Neural cell (in vitro differentiated cells): ENCODE measurements at regions not wholly inside any gene's neighbourhood (a gene's known extent, or its start where the extent isn't known, plus 50 kb on each side); places are given as distances from the start of the nearest gene placed in this dataset.

Source experiments
- H2AFZ ChIP-seq: fragments of 200-600, 300-800 bp; sonication (generic), shearing (Covaris generic); 2 replicates; pipeline ENCODE4 v1.6.0; 2014; ENCODE audit warnings: low read depth, mild to moderate bottlenecking, antibody characterized with exemption, low read length, moderate library complexity
- H3F3A ChIP-seq: fragments of 200-600 bp; shearing (Covaris generic); 2 replicates; pipeline ENCODE4 v1.6.1; 2016; ENCODE audit warnings: mild to moderate bottlenecking, moderate library complexity, mixed read lengths, antibody characterized with exemption, low read length; ENCODE audit not compliant: insufficient read depth, poor library complexity, severe bottlenecking
- H3K27ac ChIP-seq: fragments of 200-600, 300-800 bp; sonication (generic), shearing (Covaris generic); 2 replicates; pipeline ENCODE4 v1.5.1; 2014; ENCODE audit warnings: mild to moderate bottlenecking, low read length, moderate library complexity
- H3K27me3 ChIP-seq: fragments of 300-800, 200-600 bp; sonication (generic), shearing (Covaris generic); 2 replicates; pipeline ENCODE4 v1.6.0; 2014; ENCODE audit warnings: mild to moderate bottlenecking, low read depth, low read length, moderate library complexity; ENCODE audit not compliant: insufficient read depth
- H3K36me3 ChIP-seq: fragments of 300-800, 200-600 bp; sonication (generic), shearing (Covaris generic); 2 replicates; pipeline ENCODE4 v1.5.1; 2014; ENCODE audit warnings: mild to moderate bottlenecking, antibody characterized with exemption, low read length, moderate library complexity; ENCODE audit not compliant: insufficient read depth
- H3K4me2 ChIP-seq: fragments of 300-800, 200-600 bp; sonication (generic), shearing (Covaris generic); 2 replicates; pipeline ENCODE4 v1.6.0; 2014; ENCODE audit warnings: mild to moderate bottlenecking, low read length
- H3K4me3 ChIP-seq: fragments of 300-800, 200-600 bp; sonication (generic), shearing (Covaris generic); 2 replicates; pipeline ENCODE4 v1.5.1; 2014; ENCODE audit warnings: mild to moderate bottlenecking, low read length, moderate library complexity
- H3K79me2 ChIP-seq: fragments of 200-600 bp; shearing (Covaris generic); replicated peaks from 2 replicates; pipeline ENCODE4 v1.6.0; 2014; ENCODE audit warnings: mild to moderate bottlenecking, low read length, moderate library complexity; ENCODE audit not compliant: insufficient read depth
- H3K9ac ChIP-seq: fragments of 300-800, 200-600 bp; sonication (generic), shearing (Covaris generic); 2 replicates; pipeline ENCODE4 v1.6.1; 2016; ENCODE audit warnings: mild to moderate bottlenecking, low read length, mixed read lengths
- H3K9me2 ChIP-seq: fragments of 200-600 bp; shearing (Covaris generic); 2 replicates; pipeline ENCODE4 v1.6.1; 2016; ENCODE audit warnings: mild to moderate bottlenecking, low read length, mixed read lengths; ENCODE audit not compliant: insufficient read depth
- H3K9me3 ChIP-seq: fragments of 200-600, 300-800 bp; sonication (generic), shearing (Covaris generic); 2 replicates; pipeline ENCODE4 v1.6.1; 2016; ENCODE audit warnings: mild to moderate bottlenecking, mixed run types, low read length, moderate library complexity, mixed read lengths
- H4K20me1 ChIP-seq: fragments of 200-600 bp; shearing (Covaris generic); 2 replicates; pipeline ENCODE4 v1.6.1; 2016; ENCODE audit warnings: mild to moderate bottlenecking, mixed run types; ENCODE audit not compliant: insufficient read depth
- CTCF ChIP-seq: fragments of 450-650 bp; IDR thresholded peaks from 2 replicates; pipeline ENCODE4 v1.5.1; 2014; ENCODE audit warnings: antibody characterized with exemption, mild to moderate bottlenecking, moderate library complexity; ENCODE audit not compliant: poor library complexity, severe bottlenecking
- EP300 ChIP-seq: fragments of 450-650 bp; conservative IDR thresholded peaks from 2 replicates; pipeline ENCODE4 v1.6.1; 2014; ENCODE audit warnings: antibody characterized with exemption, mild to moderate bottlenecking, moderate library complexity; ENCODE audit not compliant: poor library complexity, severe bottlenecking
- EZH2 ChIP-seq: fragments of 200-600, 300-800 bp; shearing (Covaris generic), sonication (generic); IDR thresholded peaks from 2 replicates; pipeline ENCODE4 v1.6.1; 2014; ENCODE audit warnings: antibody characterized with exemption, low read length, borderline replicate concordance, mild to moderate bottlenecking; ENCODE audit not compliant: insufficient read depth, poor library complexity, severe bottlenecking
- MXI1 ChIP-seq: fragments of 450-650 bp; conservative IDR thresholded peaks from 2 replicates; pipeline ENCODE4 v1.6.1; 2014; ENCODE audit warnings: antibody characterized with exemption, mild to moderate bottlenecking; ENCODE audit not compliant: poor library complexity, severe bottlenecking
- POLR2AphosphoS5 ChIP-seq: IDR thresholded peaks from 2 replicates; pipeline ENCODE4 v1.6.1; 2012
- RAD21 ChIP-seq: fragments of 450-650 bp; conservative IDR thresholded peaks from 2 replicates; pipeline ENCODE4 v1.6.1; 2014; ENCODE audit warnings: antibody characterized with exemption, mild to moderate bottlenecking, moderate library complexity
- SMC3 ChIP-seq: fragments of 450-650 bp; conservative IDR thresholded peaks from 2 replicates; pipeline ENCODE4 v1.6.1; 2014; ENCODE audit warnings: antibody characterized with exemption, mild to moderate bottlenecking, moderate library complexity; ENCODE audit not compliant: poor library complexity
- TAF1 ChIP-seq: IDR thresholded peaks from 2 replicates; pipeline ENCODE4 v1.6.1; 2012; ENCODE audit warnings: low read depth
- TF ChIP-seq, protein P1 (sequence below): IDR thresholded peaks from 2 replicates; pipeline ENCODE4 v1.6.1; 2012; ENCODE audit warnings: borderline replicate concordance

DNA sequence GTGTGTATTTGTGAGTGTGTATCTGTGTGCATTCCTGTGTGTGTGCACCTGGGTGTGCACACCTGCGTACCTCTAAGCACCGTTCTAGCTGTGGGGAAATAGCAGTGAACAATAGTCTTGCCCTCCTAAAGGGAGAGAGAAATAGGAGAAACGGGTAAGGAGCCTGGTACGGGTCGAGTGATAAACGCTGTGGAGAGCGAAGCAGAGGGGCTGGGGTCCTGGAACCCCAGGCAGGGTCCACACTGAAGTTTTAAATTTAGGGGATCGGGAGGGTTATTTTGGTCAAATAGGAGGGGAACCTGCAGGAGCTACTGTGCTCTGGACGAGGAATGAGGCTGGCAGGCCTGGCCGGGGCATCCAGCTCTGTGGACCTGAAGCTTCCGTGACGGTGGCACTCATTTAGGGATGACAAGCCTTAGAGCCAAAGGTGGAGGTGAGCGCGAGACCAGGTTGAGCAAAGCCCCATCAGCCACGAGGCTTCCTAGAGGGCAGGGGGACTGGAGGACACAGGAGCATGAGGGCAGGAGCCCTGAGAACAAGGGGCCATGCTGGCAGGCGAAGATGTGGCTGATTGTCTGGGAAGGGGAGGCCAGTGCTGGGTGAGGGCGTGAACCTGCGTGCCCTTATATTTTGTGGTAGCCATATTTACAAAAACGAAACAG, 188.0 kb downstream of the RTP5 start:
- H3K36me3 ChIP-seq, result no peaks in the 10 kb centered on the region
- H3K9me3 ChIP-seq, result peaks cover 5% of the 10 kb centered on the region
- H4K20me1 ChIP-seq, result no peaks in the 10 kb centered on the region
- H3F3A ChIP-seq, result no peaks in the 10 kb centered on the region
- H2AFZ ChIP-seq, result no peak overlapping the region
- no peak overlapping the region for H3K4me2 ChIP-seq
- no peak overlapping the region for H3K4me3 ChIP-seq
- no peaks in the 10 kb centered on the region for H3K79me2 ChIP-seq
- no peaks in the 10 kb centered on the region for H3K9me2 ChIP-seq
- H3K27ac ChIP-seq, result no peak overlapping the region
- H3K9ac ChIP-seq, result no peak overlapping the region
- TF ChIP-seq SMC3 (no peak), RAD21 (no peak), EP300 (no peak), CTCF (no peak), TAF1 (no peak), EZH2 (no peak), MXI1 (no peak), POLR2AphosphoS5 (no peak)
- TF ChIP-seq, protein P1, sequence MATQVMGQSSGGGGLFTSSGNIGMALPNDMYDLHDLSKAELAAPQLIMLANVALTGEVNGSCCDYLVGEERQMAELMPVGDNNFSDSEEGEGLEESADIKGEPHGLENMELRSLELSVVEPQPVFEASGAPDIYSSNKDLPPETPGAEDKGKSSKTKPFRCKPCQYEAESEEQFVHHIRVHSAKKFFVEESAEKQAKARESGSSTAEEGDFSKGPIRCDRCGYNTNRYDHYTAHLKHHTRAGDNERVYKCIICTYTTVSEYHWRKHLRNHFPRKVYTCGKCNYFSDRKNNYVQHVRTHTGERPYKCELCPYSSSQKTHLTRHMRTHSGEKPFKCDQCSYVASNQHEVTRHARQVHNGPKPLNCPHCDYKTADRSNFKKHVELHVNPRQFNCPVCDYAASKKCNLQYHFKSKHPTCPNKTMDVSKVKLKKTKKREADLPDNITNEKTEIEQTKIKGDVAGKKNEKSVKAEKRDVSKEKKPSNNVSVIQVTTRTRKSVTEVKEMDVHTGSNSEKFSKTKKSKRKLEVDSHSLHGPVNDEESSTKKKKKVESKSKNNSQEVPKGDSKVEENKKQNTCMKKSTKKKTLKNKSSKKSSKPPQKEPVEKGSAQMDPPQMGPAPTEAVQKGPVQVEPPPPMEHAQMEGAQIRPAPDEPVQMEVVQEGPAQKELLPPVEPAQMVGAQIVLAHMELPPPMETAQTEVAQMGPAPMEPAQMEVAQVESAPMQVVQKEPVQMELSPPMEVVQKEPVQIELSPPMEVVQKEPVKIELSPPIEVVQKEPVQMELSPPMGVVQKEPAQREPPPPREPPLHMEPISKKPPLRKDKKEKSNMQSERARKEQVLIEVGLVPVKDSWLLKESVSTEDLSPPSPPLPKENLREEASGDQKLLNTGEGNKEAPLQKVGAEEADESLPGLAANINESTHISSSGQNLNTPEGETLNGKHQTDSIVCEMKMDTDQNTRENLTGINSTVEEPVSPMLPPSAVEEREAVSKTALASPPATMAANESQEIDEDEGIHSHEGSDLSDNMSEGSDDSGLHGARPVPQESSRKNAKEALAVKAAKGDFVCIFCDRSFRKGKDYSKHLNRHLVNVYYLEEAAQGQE, result no peak
- H3K27me3 ChIP-seq, result no peaks in the 10 kb centered on the region

GRCh38 chr2:242058116-242058680, 188.7 kb downstream of the RTP5 start:
- no peaks in the 10 kb centered on the region for H3F3A ChIP-seq
- no peaks in the 10 kb centered on the region for H3K9me2 ChIP-seq
- H3K27ac ChIP-seq, result no peak overlapping the region
- H3K9me3 ChIP-seq, result peaks cover 5% of the 10 kb centered on the region
- H3K79me2 ChIP-seq, result no peaks in the 10 kb centered on the region
- no peak overlapping the region for H3K4me3 ChIP-seq
- no peaks in the 10 kb centered on the region for H3K27me3 ChIP-seq
- H4K20me1 ChIP-seq, result no peaks in the 10 kb centered on the region
- no peak overlapping the region for H3K4me2 ChIP-seq
- no peaks in the 10 kb centered on the region for H3K36me3 ChIP-seq
- no peak for TF ChIP-seq SMC3
- TF ChIP-seq EP300, result no peak
- TF ChIP-seq EZH2, result no peak
- TF ChIP-seq RAD21, result no peak
- TF ChIP-seq, protein P1, result no peak
- TF ChIP-seq TAF1, result no peak
- TF ChIP-seq CTCF, result no peak
- TF ChIP-seq POLR2AphosphoS5, result no peak
- no peak for TF ChIP-seq MXI1
- no peak overlapping the region for H2AFZ ChIP-seq
- no peak overlapping the region for H3K9ac ChIP-seq
